Choroid plexus epithelial cell (primary cell): ENCODE measurements at regions not wholly inside any gene's neighbourhood (a gene's known extent, or its start where the extent isn't known, plus 50 kb on each side); places are given as distances from the start of the nearest gene placed in this dataset.

Source experiments
- DNase-seq: peaks from one replicate; pipeline ENCODE4 v3.0.0-alpha.2; 2010; ENCODE audit warnings: low read depth
- H3K4me3 ChIP-seq: 2 replicates; pipeline ENCODE4 v1.5.1; 2011; ENCODE audit warnings: low read depth, mild to moderate bottlenecking, control low read depth, low read length, moderate library complexity
- CTCF ChIP-seq: conservative IDR thresholded peaks from 2 replicates; pipeline ENCODE4 v1.5.1; 2011; ENCODE audit warnings: low read depth, mild to moderate bottlenecking, control low read depth, inconsistent platforms, low read length, moderate library complexity

GRCh38 chrX:727738-728621 lies 97.4 kb downstream of the SHOX start:
- TF ChIP-seq CTCF: peak; percentile 45
- no peak overlapping the region for H3K4me3 ChIP-seq
- DNase-seq: peak; percentile 3

GRCh38 chrX:725971-726370 lies 95.4 kb downstream of the SHOX start:
- TF ChIP-seq CTCF: no peak
- no peak for DNase-seq
- no peak overlapping the region for H3K4me3 ChIP-seq

- no peak for DNase-seq
- H3K4me3 ChIP-seq: no peak overlapping the region
- TF ChIP-seq CTCF: no peak
These were observed 93.7 kb downstream of the SHOX start for GRCh38 chrX:724256-724655.

GRCh38 chrX:723781-724180 lies 93.2 kb downstream of the SHOX start:
- no peak for TF ChIP-seq CTCF
- H3K4me3 ChIP-seq: no peak overlapping the region
- DNase-seq: no peak

- DNase-seq: no peak
- TF ChIP-seq CTCF: no peak
- H3K4me3 ChIP-seq: no peak overlapping the region
These were observed 90.8 kb downstream of the SHOX start for GRCh38 chrX:721354-721753.

GRCh38 chrX:720825-721224 lies 90.2 kb downstream of the SHOX start:
- no peak overlapping the region for H3K4me3 ChIP-seq
- TF ChIP-seq CTCF: no peak
- DNase-seq: no peak

GRCh38 chrX:720250-720649 lies 89.7 kb downstream of the SHOX start:
- DNase-seq: no peak
- H3K4me3 ChIP-seq: no peak overlapping the region

More at GRCh38 chrX:720250-720649, 89.7 kb downstream of the SHOX start:
- no peak for TF ChIP-seq CTCF
